K562 (cell line): ENCODE measurements at regions not wholly inside any gene's neighbourhood (a gene's known extent, or its start where the extent isn't known, plus 50 kb on each side); places are given as distances from the start of the nearest gene placed in this dataset.

ENCODE experiments used
- ATAC-seq: fragments of 200-7000 bp; cut with Tn5 transposase; 3 replicates; pipeline ENCODE4 v1.9.1; 2020; ENCODE audit warnings: moderate library complexity
- BruUV-seq: library from RNA; stranded (reverse); fragments of 400-500 nt; replicated peaks from 2 replicates; lab custom pipeline; 2021; lab: Mats Ljungman, UMichigan
- CTCF ChIA-PET: fragments of 300-600 bp; formaldehyde crosslinking; extraction: SDS; loops from one replicate; lab custom pipeline; 2021; ENCODE audit warnings: low intra/inter-chr PET ratio; lab: Yijun Ruan, JAX
- POLR2A ChIA-PET: fragments of 300-600, 350-650 bp; sonication (Branson Sonifier 250); formaldehyde crosslinking; extraction: SDS; loops from one replicate; lab custom pipeline; 2021; ENCODE audit warnings: antibody characterized with exemption, inconsistent platforms; lab: Yijun Ruan, JAX
- DNase-seq, 4 experiments: peaks; one replicate each; pipeline versions ENCODE4 v3.0.0 to v3.0.0-alpha.2; 2011 to 2018; ENCODE audit warnings: low spot score in 3 of 4, mixed read lengths in 3 of 4; ENCODE audit errors: extremely low read depth in 1 of 4
- FAIRE-seq: peaks from 2 replicates; lab custom pipeline; 2011; peaks lifted over from hg19 to GRCh38; lab: Jason Lieb, UNC
- H2AFZ ChIP-seq: 2 replicates; pipeline ENCODE4 v1.6.0; 2011; ENCODE audit warnings: low read depth, low read length, control low read depth, inconsistent platforms
- H3K27ac ChIP-seq: fragments of 200-600 bp; 3 replicates; pipeline ENCODE4 v1.8.0; 2011; ENCODE audit warnings: low read depth, mild to moderate bottlenecking, control low read depth, inconsistent platforms, low read length, moderate library complexity, mixed read lengths; ENCODE audit errors: extremely low read depth
- H3K27me3 ChIP-seq, 2 experiments: fragments of 300-600 bp in 1 of 2; 2 replicates in 1 of 2; 3 replicates in 1 of 2; pipeline versions ENCODE4 v1.6.0 to v1.8.0; 2011; ENCODE audit warnings: inconsistent platforms in 2 of 2, low read length in 2 of 2, mild to moderate bottlenecking in 1 of 2, mixed read lengths in 1 of 2, moderate library complexity in 1 of 2; ENCODE audit not compliant: control insufficient read depth in 2 of 2, insufficient read depth in 2 of 2
- H3K36me3 ChIP-seq: fragments of 300-600 bp; 3 replicates; pipeline ENCODE4 v1.8.0; 2011; ENCODE audit warnings: mild to moderate bottlenecking, low read length, inconsistent platforms; ENCODE audit not compliant: control insufficient read depth, insufficient read depth
- H3K4me1 ChIP-seq, 2 experiments: fragments of 200-600 bp in 1 of 2; replicated peaks in 1 of 2; 2 replicates in 1 of 2; 3 replicates in 1 of 2; pipeline versions ENCODE4 v1.5.1 to v1.8.0; 2011; ENCODE audit warnings: inconsistent platforms in 2 of 2, low read length in 2 of 2, mild to moderate bottlenecking in 1 of 2, mixed read lengths in 1 of 2, moderate library complexity in 1 of 2; ENCODE audit not compliant: control insufficient read depth in 2 of 2, insufficient read depth in 2 of 2
- H3K4me2 ChIP-seq: 2 replicates; pipeline ENCODE4 v1.6.1; 2011; ENCODE audit warnings: low read length, control low read depth, inconsistent platforms, mixed read lengths; ENCODE audit not compliant: insufficient read depth
- H3K4me3 ChIP-seq: fragments of 200-600 bp; sonication (generic), shearing (Covaris generic); 2 replicates; pipeline ENCODE4 v1.5.1; 2016; ENCODE audit warnings: control low read depth, inconsistent platforms
- H3K79me2 ChIP-seq: fragments of 200-600 bp; 3 replicates; pipeline ENCODE4 v1.8.0; 2011; ENCODE audit warnings: low read length, inconsistent platforms; ENCODE audit not compliant: control insufficient read depth, insufficient read depth
- H3K9ac ChIP-seq, 2 experiments: 2 replicates each; pipeline versions ENCODE4 v1.6.0 to v1.6.1; 2011; ENCODE audit warnings: low read depth in 2 of 2, low read length in 2 of 2, control low read depth in 1 of 2, inconsistent platforms in 1 of 2, mild to moderate bottlenecking in 1 of 2, mixed read lengths in 1 of 2; ENCODE audit not compliant: insufficient read depth in 1 of 2
- H3K9me1 ChIP-seq: one replicate; pipeline ENCODE4 v1.6.0; 2011; ENCODE audit warnings: inconsistent platforms, mild to moderate bottlenecking, low read length, moderate library complexity; ENCODE audit not compliant: control insufficient read depth, insufficient read depth
- H3K9me3 ChIP-seq: replicated peaks from 2 replicates; pipeline ENCODE4 v1.5.1; 2011; ENCODE audit warnings: low read depth, low read length, inconsistent platforms; ENCODE audit not compliant: control insufficient read depth, insufficient read depth
- H4K20me1 ChIP-seq: replicated peaks from 2 replicates; pipeline ENCODE4 v1.6.1; 2011; ENCODE audit warnings: low read length, inconsistent platforms, mixed read lengths; ENCODE audit not compliant: control insufficient read depth, insufficient read depth
- CEBPB ChIP-seq: fragments of 450-650 bp; IDR thresholded peaks from 2 replicates; pipeline ENCODE4 v1.6.1; 2016; ENCODE audit warnings: missing genetic modification characterization, missing compliant biosample characterization
- MYBL2 ChIP-seq, 2 experiments: fragments of 450-650 bp in 1 of 2; sonication (generic) in 1 of 2; formaldehyde crosslinking in 1 of 2; IDR thresholded peaks; 2 replicates each; pipeline versions ENCODE4 v1.6.1 to v1.8.1; 2017 to 2022; ENCODE audit warnings: borderline replicate concordance in 1 of 2, inconsistent platforms in 1 of 2, low read depth in 1 of 2, mild to moderate bottlenecking in 1 of 2, missing genetic modification reagents in 1 of 2, moderate library complexity in 1 of 2
- NR4A1 ChIP-seq, 2 experiments: fragments of 250-450 bp in 1 of 2; fragments of 450-650 bp in 1 of 2; sonication (Bioruptor Pico) in 1 of 2; IDR thresholded peaks; 2 replicates each; pipeline versions ENCODE4 v1.4.0 to v1.6.1; 2016 to 2020; ENCODE audit warnings: mild to moderate bottlenecking in 2 of 2, missing compliant biosample characterization in 1 of 2, missing genetic modification characterization in 1 of 2, moderate library complexity in 1 of 2
- PRPF4 ChIP-seq: fragments of 200-400 bp; formaldehyde crosslinking; IDR thresholded peaks from one replicate; pipeline ENCODE4 v1.6.1; 2017; ENCODE audit warnings: low read length, low read depth, mild to moderate bottlenecking; ENCODE audit not compliant: insufficient read depth, poor library complexity, severe bottlenecking
- SOX6 ChIP-seq: fragments of 450-650 bp; IDR thresholded peaks from 2 replicates; pipeline ENCODE4 v1.6.1; 2014; ENCODE audit warnings: mild to moderate bottlenecking
- TEAD2 ChIP-seq: fragments of 450-650 bp; IDR thresholded peaks from 2 replicates; pipeline ENCODE4 v1.6.1; 2016; ENCODE audit warnings: missing genetic modification characterization, control low read depth, missing compliant biosample characterization
- TFAM ChIP-seq: fragments of 250-450 bp; sonication (Bioruptor Pico); conservative IDR thresholded peaks from 2 replicates; pipeline ENCODE4 v1.5.0; 2021; ENCODE audit warnings: mild to moderate bottlenecking, moderate library complexity
- TOE1 ChIP-seq, 2 experiments: fragments of 450-650 bp in 1 of 2; sonication (generic) in 1 of 2; formaldehyde crosslinking in 1 of 2; IDR thresholded peaks; 2 replicates each; pipeline versions ENCODE4 v1.7.1 to v1.8.0; 2016 to 2022; ENCODE audit warnings: borderline replicate concordance in 2 of 2, mild to moderate bottlenecking in 2 of 2, antibody characterized with exemption in 1 of 2, inconsistent platforms in 1 of 2, low read depth in 1 of 2, missing genetic modification reagents in 1 of 2, moderate library complexity in 1 of 2
- ZNF592 ChIP-seq: fragments of 450-650 bp; IDR thresholded peaks from 2 replicates; pipeline ENCODE4 v1.6.1; 2017; ENCODE audit warnings: antibody characterized with exemption, mild to moderate bottlenecking
- WGBS: fragments of 100-300 bp; shearing (Covaris generic); methylation state at CpG from one replicate; pipeline ENCODE4 v1.1.6; 2016; ENCODE audit warnings: low coverage, mixed read lengths; ENCODE audit not compliant: insufficient coverage; ENCODE audit errors: missing lambda C conversion rate; 5-methylcytosine and 5-hydroxymethylcytosine counted together
- in situ Hi-C: fragments of 300-500 bp; cut with MboI; formaldehyde crosslinking; loops from 4 replicates; pipeline ENCODE4 v1.15.0; 2018; ENCODE audit warnings: inconsistent platforms, mixed read lengths
- intact Hi-C: fragments of 100-400 bp; cut with micrococcal nuclease; formaldehyde crosslinking; loops from 2 replicates; pipeline ENCODE4 v1.14.2; 2022

GRCh38 chr6:91562955-91563354, 976.1 kb upstream of the MAP3K7 start:
- in situ Hi-C loops, result no loop called here
- H2AFZ ChIP-seq, result no peak overlapping the region
- no peaks in the 10 kb centered on the region for H3K79me2 ChIP-seq
- BruUV-seq, result no TSS peak
- intact Hi-C loops, result no loop called here
- FAIRE-seq, result no peak
- no peak for ATAC-seq
- no peaks in the 10 kb centered on the region for H4K20me1 ChIP-seq
- no peaks in the 10 kb centered on the region for H3K9me3 ChIP-seq
- no peaks in the 10 kb centered on the region for H3K27me3 ChIP-seq
- no peak for DNase-seq
- H3K4me3 ChIP-seq, result no peak overlapping the region
- ChIA-PET CTCF (no interaction called here), POLR2A (no interaction called here)
- H3K4me1 ChIP-seq, result no peaks in the 10 kb centered on the region
- no peaks in the 10 kb centered on the region for H3K9me1 ChIP-seq
- no peak overlapping the region for H3K27ac ChIP-seq
- TF ChIP-seq MYBL2 (IDR thresholded peaks at IDR 0.05; ENCODE audit: low read depth) (no peak), MYBL2 (CRISPR knock-in tag; IDR thresholded peaks at IDR 0.05; ENCODE audit: borderline replicate concordance) (no peak), TFAM (CRISPR knock-in tag) (no peak)
- H3K9ac ChIP-seq, result no peak overlapping the region
- H3K36me3 ChIP-seq, result no peaks in the 10 kb centered on the region
- WGBS, result 2% methylated on average over 3 of the region's 3 CpGs
- H3K4me2 ChIP-seq, result no peak overlapping the region

- WGBS, result 0% methylated on average over 3 of the region's 3 CpGs
- Histone ChIP-seq H3K36me3 (no peaks in the 10 kb centered on the region), H3K9me3 (no peaks in the 10 kb centered on the region), H3K4me1 (no peaks in the 10 kb centered on the region), H3K27ac (no peak overlapping the region), H2AFZ (no peak overlapping the region), H3K9ac (no peak overlapping the region), H4K20me1 (no peaks in the 10 kb centered on the region), H3K79me2 (no peaks in the 10 kb centered on the region), H3K4me3 (no peak overlapping the region), H3K9me1 (no peaks in the 10 kb centered on the region), H3K4me2 (no peak overlapping the region), H3K27me3 (no peaks in the 10 kb centered on the region)
- ChIA-PET CTCF (no interaction called here), POLR2A (no interaction called here)
- BruUV-seq, result no TSS peak
- ATAC-seq (no peak), FAIRE-seq (no peak), DNase-seq (no peak)
- TF ChIP-seq PRPF4 (no peak), TEAD2 (no peak), CEBPB (tag) (no peak), ZNF592 (no peak), NR4A1 (CRISPR knock-in tag; IDR thresholded peaks at IDR 0.05) (no peak), NR4A1 (tag; IDR thresholded peaks at IDR 0.05) (no peak), SOX6 (no peak), TOE1 (IDR thresholded peaks at IDR 0.05; ENCODE audit: borderline replicate concordance) (no peak), TOE1 (CRISPR knock-in tag; IDR thresholded peaks at IDR 0.05; ENCODE audit: borderline replicate concordance, low read depth) (no peak)
- intact Hi-C loops, result no loop called here
- in situ Hi-C loops, result no loop called here
Observed at GRCh38 chr6:91560409-91560808, 973.5 kb upstream of the MAP3K7 start.
